Kidney (tissue), 13 donors: ENCODE measurements at regions not wholly inside any gene's neighbourhood (a gene's known extent, or its start where the extent isn't known, plus 50 kb on each side); places are given as distances from the start of the nearest gene placed in this dataset.

Experiments used
- DNase-seq, 5 donors: peaks; one replicate each; pipeline ENCODE4 v3.0.0-alpha.2; 2013 to 2020
- FAIRE-seq: peaks from 2 replicates; lab custom pipeline; 2012; peaks lifted over from hg19 to GRCh38; lab: Jason Lieb, UNC
- H3K27ac ChIP-seq, 2 donors: one replicate each; pipeline ENCODE4 v1.7.0; 2013; ENCODE audit warnings: low read depth in 2 of 2, low read length in 2 of 2, inconsistent platforms in 1 of 2
- H3K27me3 ChIP-seq: one replicate; pipeline ENCODE4 v1.7.1; 2013; ENCODE audit warnings: low read length, inconsistent platforms; ENCODE audit not compliant: control insufficient read depth, insufficient read depth
- H3K36me3 ChIP-seq, 3 donors: one replicate each; pipeline versions ENCODE4 v1.7.0 to v1.7.1; 2013; ENCODE audit warnings: low read length in 3 of 3, control low read depth in 1 of 3, inconsistent platforms in 1 of 3; ENCODE audit not compliant: insufficient read depth in 3 of 3, control insufficient read depth in 2 of 3
- H3K4me1 ChIP-seq, 3 donors: one replicate each; pipeline versions ENCODE4 v1.7.0 to v1.7.1; 2013; ENCODE audit warnings: low read length in 3 of 3, inconsistent platforms in 1 of 3, low read depth in 1 of 3; ENCODE audit not compliant: control insufficient read depth in 2 of 3, insufficient read depth in 2 of 3
- H3K4me3 ChIP-seq, 3 donors: one replicate each; pipeline versions ENCODE4 v1.7.0 to v1.8.1; 2013; ENCODE audit warnings: low read length in 3 of 3, control low read depth in 1 of 3, inconsistent platforms in 1 of 3
- H3K9ac ChIP-seq, 3 donors: one replicate each; pipeline versions ENCODE4 v1.7.0 to v1.7.1; 2013; ENCODE audit warnings: low read length in 3 of 3, control low read depth in 1 of 3, inconsistent platforms in 1 of 3
- H3K9me3 ChIP-seq, 3 donors: one replicate each; pipeline versions ENCODE4 v1.7.0 to v1.7.1; 2013; ENCODE audit warnings: low read length in 3 of 3, control low read depth in 1 of 3, inconsistent platforms in 1 of 3; ENCODE audit not compliant: control insufficient read depth in 2 of 3, insufficient read depth in 1 of 3
- intact Hi-C: fragments of 100-400 bp; cut with DNase I; formaldehyde crosslinking; loops from one replicate; pipeline ENCODE4 v1.11.1; 2022
- TF ChIP-seq, protein P1 (sequence below): IDR thresholded peaks from 3 replicates; pipeline ENCODE4 v1.5.1; 2012; ENCODE audit warnings: mild to moderate bottlenecking, moderate library complexity, borderline replicate concordance; ENCODE audit not compliant: insufficient read depth; ENCODE audit errors: extremely low read depth
- donor health status: control.
- donor health status: control.
- donor health status: control.
- donor health status: control.
- donor health status: control.
- donor health status: DM: yes; HTN: yes; CAD: no.
- donor health status: Normal renal cell carcinoma (clear cell type).

DNA sequence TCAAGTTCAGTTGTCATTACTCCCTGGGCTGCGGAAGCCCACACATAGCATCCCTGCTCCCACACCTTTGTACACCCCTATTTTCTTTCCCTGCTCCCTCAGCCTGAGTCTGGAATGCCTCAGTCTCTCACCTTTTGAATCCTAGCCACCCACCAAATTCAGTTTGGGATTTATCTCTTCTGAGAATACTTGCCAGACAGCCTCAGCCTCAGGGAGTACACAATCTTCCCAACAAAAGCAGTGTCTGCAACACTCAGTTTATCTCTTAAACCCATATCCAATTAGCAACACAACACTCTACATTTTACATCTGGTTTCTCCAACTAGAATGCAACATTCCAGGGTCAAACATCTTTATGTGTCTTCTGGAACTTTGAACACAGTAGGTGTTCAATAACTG lies 190.2 kb downstream of the GPAM start:
- DNase-seq: no peak
- Histone ChIP-seq H3K36me3 (no peaks in the 10 kb centered on the region), H3K9me3 (peaks cover 0 to 8% (median 0%) of the 10 kb centered on the region in 3 donors), H3K4me3 (no peak overlapping the region), H3K4me1 (no peaks in the 10 kb centered on the region), H3K27ac (no peak overlapping the region), H3K27me3 (no peaks in the 10 kb centered on the region), H3K9ac (no peak overlapping the region)
- TF ChIP-seq, protein P1, sequence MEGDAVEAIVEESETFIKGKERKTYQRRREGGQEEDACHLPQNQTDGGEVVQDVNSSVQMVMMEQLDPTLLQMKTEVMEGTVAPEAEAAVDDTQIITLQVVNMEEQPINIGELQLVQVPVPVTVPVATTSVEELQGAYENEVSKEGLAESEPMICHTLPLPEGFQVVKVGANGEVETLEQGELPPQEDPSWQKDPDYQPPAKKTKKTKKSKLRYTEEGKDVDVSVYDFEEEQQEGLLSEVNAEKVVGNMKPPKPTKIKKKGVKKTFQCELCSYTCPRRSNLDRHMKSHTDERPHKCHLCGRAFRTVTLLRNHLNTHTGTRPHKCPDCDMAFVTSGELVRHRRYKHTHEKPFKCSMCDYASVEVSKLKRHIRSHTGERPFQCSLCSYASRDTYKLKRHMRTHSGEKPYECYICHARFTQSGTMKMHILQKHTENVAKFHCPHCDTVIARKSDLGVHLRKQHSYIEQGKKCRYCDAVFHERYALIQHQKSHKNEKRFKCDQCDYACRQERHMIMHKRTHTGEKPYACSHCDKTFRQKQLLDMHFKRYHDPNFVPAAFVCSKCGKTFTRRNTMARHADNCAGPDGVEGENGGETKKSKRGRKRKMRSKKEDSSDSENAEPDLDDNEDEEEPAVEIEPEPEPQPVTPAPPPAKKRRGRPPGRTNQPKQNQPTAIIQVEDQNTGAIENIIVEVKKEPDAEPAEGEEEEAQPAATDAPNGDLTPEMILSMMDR: no peak
- FAIRE-seq: no peak
- intact Hi-C loops: no loop called here

DNA sequence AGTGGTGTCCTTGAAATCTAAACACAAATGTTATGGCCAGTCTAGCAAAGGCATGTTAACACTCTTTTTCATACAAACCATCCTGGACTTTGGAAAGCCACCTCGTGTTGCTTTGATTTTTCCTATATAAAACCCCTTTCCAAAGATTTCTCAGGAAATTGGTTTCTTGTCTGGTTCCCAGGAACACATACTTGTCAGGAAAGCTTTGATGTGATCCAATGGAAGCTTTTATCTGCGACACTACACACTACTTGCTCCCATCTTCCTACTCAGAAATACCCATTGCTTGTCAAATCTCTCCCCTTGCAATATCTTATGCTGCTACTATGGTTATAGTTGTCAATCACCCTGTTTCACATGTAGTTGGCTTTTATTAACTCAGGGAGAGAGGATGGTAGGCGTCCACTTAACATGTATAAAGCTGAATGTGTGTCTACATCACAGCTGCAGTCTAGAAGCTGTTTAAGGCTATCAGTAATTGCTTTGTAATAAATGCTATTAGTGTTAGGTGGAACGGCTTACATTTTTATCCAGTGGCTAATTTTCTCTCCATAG lies 189.6 kb downstream of the GPAM start:
- no peak overlapping the region for H3K27ac ChIP-seq
- no peaks in the 10 kb centered on the region for H3K4me1 ChIP-seq
- H3K9ac ChIP-seq: no peak overlapping the region
- TF ChIP-seq, protein P1: no peak
- no peak for DNase-seq
- H3K27me3 ChIP-seq: no peaks in the 10 kb centered on the region
- intact Hi-C loops: no loop called here
- no peak overlapping the region for H3K4me3 ChIP-seq
- peaks cover 0 to 8% (median 0%) of the 10 kb centered on the region in 3 donors for H3K9me3 ChIP-seq
- no peak for FAIRE-seq
- no peaks in the 10 kb centered on the region for H3K36me3 ChIP-seq

DNA sequence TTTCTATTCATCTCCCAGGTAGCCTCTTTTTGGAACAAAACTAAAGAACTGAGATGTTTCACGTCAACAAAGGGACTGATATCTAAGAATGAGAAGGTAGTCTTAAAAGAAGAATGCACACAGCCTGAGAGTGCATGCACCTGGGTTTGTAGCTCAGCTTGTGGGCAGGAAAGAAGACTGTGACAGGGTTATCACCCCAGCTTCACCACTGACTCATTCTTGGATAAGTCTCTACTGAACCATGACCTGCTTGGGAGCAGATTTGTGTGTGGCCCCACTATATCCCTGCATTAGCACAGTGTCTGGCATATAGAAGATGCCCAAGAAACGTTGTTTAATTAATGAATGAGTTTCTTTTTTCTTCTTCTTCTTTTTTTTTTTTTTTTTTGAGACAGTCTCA lies 187.5 kb downstream of the GPAM start:
- TF ChIP-seq, protein P1: no peak

DNA sequence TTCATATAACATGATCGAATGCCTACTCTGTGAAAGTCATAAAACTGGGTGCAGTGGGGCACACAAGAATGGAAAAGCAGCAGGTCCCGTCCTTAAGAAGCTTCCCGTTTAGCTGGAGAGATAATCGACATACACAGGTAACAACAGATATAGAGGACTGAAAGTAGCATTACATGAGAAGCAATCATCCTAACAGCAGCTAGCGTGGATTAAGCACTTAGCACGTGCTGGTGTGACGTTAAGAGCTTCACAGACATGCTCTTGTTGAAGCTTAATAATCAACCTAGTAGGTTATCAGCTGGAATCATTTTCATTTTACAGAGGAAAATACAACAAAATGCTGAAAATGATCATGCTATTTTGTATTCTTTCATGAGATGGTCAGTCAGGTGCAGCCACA lies 184.8 kb downstream of the GPAM start:
- TF ChIP-seq, protein P1: no peak
- Histone ChIP-seq H3K36me3 (no peaks in the 10 kb centered on the region), H3K27me3 (no peaks in the 10 kb centered on the region), H3K27ac (no peak overlapping the region), H3K9ac (no peak overlapping the region), H3K9me3 (peaks cover 0 to 8% (median 0%) of the 10 kb centered on the region in 3 donors), H3K4me1 (peaks cover 0 to 6% (median 0%) of the 10 kb centered on the region in 3 donors), H3K4me3 (no peak overlapping the region)
- FAIRE-seq: no peak
- intact Hi-C loops: no loop called here
- DNase-seq: no peak

More for the DNA sequence above, 187.5 kb downstream of the GPAM start:
- Histone ChIP-seq H3K27me3 (no peaks in the 10 kb centered on the region), H3K9me3 (peaks cover 0 to 8% (median 0%) of the 10 kb centered on the region in 3 donors), H3K36me3 (no peaks in the 10 kb centered on the region), H3K4me3 (no peak overlapping the region), H3K9ac (no peak overlapping the region), H3K4me1 (peaks cover 0 to 3% (median 0%) of the 10 kb centered on the region in 3 donors), H3K27ac (no peak overlapping the region)
- intact Hi-C loops: no loop called here
- no peak for DNase-seq
- no peak for FAIRE-seq
